ENCODE measurements at regions not wholly inside any gene's neighbourhood (a gene's known extent, or its start where the extent isn't known, plus 50 kb on each side); places are given as distances from the start of the nearest gene placed in this dataset.

DNA sequence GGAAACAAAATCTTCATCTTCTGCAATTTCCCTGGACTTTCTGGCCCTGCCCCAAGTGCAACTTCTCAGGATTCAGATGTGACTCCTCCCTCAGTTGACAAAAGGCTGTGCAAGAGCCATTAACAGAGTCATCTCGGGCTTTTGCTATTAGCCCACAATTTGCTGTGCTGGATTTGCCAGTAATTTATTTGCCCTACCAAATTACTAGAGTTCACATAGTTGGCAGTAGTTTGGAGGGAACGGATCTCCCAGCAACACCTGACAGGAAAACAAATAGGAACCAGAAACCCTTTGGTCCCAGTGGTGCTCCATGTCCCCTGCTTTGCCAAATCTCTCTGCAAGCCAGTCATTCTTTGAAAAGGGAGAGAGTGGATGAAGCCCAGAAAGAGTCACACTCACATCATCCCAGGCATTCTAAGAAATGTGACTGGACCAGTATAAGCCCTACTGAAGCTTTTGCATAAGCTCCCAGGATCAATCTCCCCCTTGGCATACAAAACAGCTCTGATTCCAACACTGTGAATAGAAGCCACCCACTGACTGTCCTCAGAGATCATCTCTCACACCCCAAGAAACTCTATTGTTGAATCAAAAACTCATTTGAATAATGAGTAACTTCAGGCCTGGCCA is 350.1 kb upstream of the NBEA start:
- TF ChIP-seq, protein P1, sequence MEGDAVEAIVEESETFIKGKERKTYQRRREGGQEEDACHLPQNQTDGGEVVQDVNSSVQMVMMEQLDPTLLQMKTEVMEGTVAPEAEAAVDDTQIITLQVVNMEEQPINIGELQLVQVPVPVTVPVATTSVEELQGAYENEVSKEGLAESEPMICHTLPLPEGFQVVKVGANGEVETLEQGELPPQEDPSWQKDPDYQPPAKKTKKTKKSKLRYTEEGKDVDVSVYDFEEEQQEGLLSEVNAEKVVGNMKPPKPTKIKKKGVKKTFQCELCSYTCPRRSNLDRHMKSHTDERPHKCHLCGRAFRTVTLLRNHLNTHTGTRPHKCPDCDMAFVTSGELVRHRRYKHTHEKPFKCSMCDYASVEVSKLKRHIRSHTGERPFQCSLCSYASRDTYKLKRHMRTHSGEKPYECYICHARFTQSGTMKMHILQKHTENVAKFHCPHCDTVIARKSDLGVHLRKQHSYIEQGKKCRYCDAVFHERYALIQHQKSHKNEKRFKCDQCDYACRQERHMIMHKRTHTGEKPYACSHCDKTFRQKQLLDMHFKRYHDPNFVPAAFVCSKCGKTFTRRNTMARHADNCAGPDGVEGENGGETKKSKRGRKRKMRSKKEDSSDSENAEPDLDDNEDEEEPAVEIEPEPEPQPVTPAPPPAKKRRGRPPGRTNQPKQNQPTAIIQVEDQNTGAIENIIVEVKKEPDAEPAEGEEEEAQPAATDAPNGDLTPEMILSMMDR (IDR thresholded peaks at IDR 0.05; ENCODE audit: insufficient read depth, low read length), result no peak
- DNase-seq (ENCODE audit: low read depth), result no peak
- H3K4me3 ChIP-seq (ENCODE audit: low read depth, low read length), result no peak overlapping the region

DNA sequence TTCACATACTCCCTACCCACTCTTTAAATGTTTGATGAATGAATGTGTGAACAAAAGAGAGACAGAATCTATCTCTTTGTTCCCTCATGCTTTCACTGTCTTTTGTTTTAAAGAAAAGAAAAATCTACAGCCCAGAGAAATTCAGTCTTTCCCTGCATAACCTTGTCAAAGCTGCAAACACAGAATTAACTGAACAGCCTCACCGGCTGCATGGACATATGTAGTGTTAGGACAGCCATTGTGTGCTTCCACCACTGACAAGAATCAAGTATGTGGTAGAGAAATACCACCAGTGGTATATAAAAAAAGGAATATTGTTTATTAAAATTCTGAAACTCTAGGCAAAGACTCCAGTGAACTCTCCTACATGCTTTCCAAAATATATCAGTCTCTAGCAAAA is 348.4 kb upstream of the NBEA start:
- TF ChIP-seq, protein P1 (IDR thresholded peaks at IDR 0.05; ENCODE audit: insufficient read depth, low read length), result no peak
- DNase-seq (ENCODE audit: low read depth), result no peak
- no peak overlapping the region for H3K4me3 ChIP-seq (ENCODE audit: low read depth, low read length)

DNA sequence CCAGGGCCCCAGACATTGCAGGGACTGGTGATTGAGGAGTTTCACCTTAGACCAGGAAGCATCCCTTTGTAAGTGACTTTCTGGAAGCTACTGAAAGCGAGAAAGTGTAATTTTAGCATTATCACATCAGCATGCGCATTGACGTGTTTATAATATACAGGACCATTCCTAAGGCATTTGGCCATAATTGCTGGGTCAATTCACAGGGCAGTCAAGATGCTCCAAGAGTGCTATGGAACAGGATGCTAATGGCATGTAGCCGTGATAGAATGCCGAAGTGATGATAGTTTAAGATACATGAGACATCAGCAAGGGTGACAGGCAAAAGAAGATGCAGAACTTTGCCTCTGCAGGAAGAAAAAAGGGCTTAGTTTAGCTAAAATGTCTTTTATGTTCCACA is 347.6 kb upstream of the NBEA start:
- H3K4me3 ChIP-seq (ENCODE audit: low read depth, low read length), result no peak overlapping the region
- no peak for DNase-seq (ENCODE audit: low read depth)
- TF ChIP-seq, protein P1 (IDR thresholded peaks at IDR 0.05; ENCODE audit: insufficient read depth, low read length), result no peak

DNA sequence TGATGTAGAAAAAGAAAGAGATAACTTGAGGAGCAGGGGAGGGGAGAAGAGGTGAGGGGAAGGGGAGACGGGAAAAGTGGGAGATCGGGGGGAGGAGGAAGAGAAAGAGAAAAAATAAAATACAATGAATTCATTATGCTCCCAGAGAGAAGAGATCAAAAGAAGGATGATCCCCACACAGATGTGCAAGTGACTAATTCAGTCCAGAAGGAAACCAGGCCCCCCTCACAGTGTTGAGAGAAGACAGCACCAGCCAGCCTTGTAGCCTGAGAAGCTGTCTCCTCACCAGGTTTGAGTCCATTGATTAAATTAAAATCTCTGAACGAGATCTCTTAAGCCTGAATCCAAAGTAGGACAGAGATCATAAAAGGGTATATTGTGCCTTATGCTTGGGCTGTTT is 333.7 kb upstream of the NBEA start:
- DNase-seq (ENCODE audit: low read depth), result no peak
- TF ChIP-seq, protein P1 (IDR thresholded peaks at IDR 0.05; ENCODE audit: insufficient read depth, low read length), result no peak
- no peak overlapping the region for H3K4me3 ChIP-seq (ENCODE audit: low read depth, low read length)

DNA sequence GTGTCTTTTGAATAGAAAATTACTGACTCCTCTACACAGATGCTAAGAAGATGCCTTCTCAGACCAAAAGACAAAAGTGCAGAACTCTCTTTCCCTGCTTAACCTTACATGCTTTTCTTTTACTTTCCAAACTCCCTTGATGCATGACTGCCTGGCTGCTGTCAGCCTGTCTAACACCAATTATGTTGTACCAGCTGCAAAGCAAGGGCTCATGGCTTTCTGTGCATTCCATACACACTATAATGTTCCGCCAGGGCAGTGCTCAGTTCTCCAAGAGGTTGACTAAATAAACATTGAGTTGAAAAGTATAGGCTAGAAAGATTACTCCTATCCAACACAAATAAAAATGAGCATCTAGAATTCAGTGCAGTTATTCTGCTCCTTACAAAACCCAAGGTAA is 330.4 kb upstream of the NBEA start:
- DNase-seq (ENCODE audit: low read depth), result no peak

DNA sequence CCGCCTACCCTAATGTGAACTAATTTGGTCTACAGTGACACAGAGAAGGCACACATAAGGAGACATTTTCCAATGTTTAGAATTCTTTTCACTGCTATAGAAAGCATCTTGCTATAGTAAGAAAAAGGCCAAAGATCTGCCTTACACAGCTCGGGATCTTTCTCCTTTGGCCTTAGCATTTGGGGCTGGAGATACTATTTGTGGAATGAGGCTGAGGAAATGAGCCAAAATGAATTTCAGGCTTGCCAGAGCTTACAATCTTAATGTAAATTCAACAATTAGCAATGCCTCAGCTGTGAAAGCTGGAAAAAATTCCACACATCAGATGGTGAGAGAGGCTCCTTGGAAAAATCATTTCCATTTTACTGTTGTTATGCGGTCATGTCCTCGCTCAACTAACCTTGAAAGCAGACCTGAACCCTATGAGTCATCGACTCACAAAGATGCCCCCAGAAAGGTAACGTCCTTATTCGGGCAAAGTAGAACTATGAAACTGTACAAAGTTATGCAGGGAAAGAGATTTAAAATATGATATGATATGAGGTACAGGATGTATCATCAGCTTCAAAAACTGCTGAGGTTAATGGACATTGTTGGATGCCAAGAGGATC is 324.5 kb upstream of the NBEA start:
- H3K4me3 ChIP-seq (ENCODE audit: low read depth, low read length), result no peak overlapping the region
- no peak for DNase-seq (ENCODE audit: low read depth)
- TF ChIP-seq, protein P1 (IDR thresholded peaks at IDR 0.05; ENCODE audit: insufficient read depth, low read length), result no peak

More for the DNA sequence above, 330.4 kb upstream of the NBEA start:
- TF ChIP-seq, protein P1 (IDR thresholded peaks at IDR 0.05; ENCODE audit: insufficient read depth, low read length), result no peak
- no peak overlapping the region for H3K4me3 ChIP-seq (ENCODE audit: low read depth, low read length)
